LNCAP (cell line): ENCODE measurements at regions not wholly inside any gene's neighbourhood (a gene's known extent, or its start where the extent isn't known, plus 50 kb on each side); places are given as distances from the start of the nearest gene placed in this dataset.

Source experiments
- CTCF ChIP-seq: fragments of 450-650 bp; IDR thresholded peaks from 2 replicates; pipeline ENCODE4 v1.5.1; 2017; ENCODE audit warnings: mild to moderate bottlenecking

- TF ChIP-seq CTCF = no peak
These were observed 325.9 kb upstream of the TNRC6C start for GRCh38 chr17:77632619-77633018.

DNA sequence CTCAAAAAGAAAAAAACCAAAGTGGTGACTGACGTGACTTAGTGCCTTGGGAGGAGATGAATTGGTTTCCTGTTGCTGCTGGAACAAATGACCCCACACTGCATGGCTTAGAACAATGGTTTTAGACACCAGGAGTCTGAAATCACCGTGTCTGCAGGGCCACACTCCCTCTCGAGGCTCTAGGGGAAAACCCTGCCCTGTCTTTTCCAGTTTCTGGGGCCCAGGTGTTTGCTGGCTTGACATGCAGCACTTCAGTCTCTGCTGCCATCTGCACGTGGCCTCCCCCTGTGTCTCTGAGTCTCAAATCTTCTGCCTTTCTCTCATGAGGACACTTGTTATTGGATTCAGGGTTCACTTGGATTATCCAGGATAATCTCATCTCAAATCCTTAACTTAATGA is 323.8 kb upstream of the TNRC6C start:
- TF ChIP-seq CTCF = no peak

DNA sequence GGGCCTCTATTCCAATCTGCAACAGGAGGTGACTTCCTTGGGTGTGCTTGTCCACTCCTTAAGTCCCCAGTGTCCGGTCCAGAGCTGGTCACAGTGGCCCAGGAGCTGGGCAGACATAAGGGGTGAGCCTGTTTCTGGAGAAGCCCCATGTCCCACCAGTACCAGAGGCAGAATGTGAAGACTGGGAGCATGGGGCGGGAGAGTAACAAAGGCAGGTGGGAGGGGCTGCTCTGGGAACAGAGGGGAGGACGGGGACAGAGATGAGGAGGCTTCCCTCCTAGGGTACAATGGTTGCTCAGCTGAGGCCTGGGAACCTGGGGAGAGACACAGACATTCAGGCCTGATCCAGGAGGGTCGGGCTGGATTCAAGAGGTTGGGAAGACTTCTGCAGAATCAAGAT is 323.3 kb upstream of the TNRC6C start:
- no peak for TF ChIP-seq CTCF

DNA sequence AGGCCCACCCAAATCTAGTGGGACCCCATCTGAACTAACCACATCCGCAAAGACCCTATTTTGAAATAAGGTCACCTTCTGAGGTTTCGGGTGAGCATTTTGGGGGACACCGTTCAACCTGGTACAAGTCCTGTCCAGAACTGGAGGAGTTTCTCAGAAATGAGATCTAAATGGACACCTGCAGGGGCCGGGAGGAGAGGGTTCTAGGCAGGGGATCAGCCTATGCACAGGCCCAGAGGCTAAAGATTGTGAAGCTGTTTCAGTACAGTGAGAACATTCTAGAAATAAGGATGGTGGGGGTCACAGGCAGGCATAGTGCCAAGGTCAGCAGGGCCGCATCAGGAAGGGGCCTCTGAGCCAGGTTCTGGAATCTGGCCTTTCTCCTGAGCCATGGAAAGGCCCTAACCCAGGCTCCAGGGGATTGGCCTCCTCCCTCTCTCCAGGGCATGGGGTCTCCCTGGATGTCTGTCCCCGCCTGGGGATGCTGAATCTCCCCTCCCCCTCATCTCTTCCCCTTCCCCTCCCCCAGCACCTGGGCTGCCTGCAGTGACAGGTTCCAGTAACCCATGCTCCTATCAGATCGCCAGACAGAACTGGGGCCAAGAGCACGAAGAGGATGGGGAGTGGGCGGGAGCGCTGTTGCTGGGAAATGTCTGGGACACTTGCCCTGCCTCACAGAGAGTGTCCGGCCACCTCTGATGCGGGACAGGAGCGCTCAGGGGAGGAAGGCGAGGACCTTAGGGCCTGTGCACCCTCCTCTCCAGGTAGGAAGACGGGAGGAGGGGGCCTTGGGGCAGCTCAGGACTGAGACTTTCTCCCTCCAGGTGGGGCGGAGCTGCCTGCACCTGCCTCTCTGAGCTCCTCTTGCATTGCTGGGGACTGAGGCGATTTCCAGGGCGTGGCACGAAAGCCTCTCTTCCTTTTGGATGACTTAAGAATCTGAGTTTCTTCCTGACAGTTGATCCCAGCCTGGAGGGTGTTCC is 321.4 kb upstream of the TNRC6C start:
- no peak for TF ChIP-seq CTCF

GRCh38 chr17:77637818-77638575 is 320.5 kb upstream of the TNRC6C start:
- no peak for TF ChIP-seq CTCF

DNA sequence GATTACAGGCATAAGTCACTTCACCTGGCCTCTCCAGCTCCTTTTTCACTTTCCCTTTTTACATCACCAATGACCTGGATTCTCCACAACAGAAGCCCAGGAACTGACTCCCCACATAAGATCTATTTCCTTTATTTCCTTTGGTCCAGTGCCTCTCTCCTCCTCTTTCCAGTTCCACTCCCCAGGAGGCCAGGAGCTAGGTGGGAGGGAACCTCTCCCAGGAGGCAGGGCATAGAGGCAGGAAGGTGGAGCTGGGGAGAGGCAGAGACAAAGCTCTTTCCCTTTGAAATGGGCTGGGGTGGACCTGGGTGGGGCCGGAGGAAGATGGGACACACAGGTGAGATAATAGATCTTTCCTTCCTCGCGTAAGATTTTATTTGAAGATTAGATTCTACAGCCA is 318.3 kb upstream of the TNRC6C start:
- TF ChIP-seq CTCF = no peak

DNA sequence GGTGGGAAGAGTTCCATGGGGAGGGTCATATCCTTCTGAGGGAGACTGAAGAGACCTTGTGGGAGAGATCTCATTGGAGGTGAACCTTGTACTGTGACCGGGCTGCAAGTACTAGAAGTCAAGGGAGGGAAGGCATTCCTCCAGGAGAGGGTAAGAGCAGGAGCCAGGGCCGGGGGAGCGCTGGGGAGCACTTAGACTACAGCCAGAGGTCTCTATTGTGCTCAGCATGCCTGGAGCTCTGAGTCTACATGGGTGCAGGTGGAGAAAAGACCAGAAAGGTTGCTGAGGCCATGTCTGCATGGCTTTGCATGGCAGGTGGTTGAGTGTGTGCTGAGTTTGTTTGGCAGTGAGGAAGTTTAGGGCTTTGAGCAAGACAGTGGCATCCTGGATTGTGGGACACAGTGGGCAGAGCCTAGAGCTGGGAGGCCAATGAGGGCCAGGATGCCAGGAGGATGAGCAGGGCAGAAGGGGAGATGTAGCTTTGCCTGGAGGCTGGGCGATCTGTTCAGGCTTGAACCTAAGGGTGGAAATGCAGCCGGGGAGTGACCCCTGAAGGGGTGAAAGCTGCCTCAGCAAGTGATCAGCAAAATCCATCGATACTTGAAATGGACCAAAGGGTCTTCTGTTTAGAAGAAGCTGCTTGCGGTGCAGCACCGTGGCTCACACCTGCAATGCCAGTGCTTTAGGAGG is 317.4 kb upstream of the TNRC6C start:
- no peak for TF ChIP-seq CTCF
